Mesothelial cell of epicardium (in vitro differentiated cells): ENCODE measurements at regions not wholly inside any gene's neighbourhood (a gene's known extent, or its start where the extent isn't known, plus 50 kb on each side); places are given as distances from the start of the nearest gene placed in this dataset.

Source experiments
- DNase-seq, 2 experiments: peaks; one replicate each; pipeline ENCODE4 v3.0.0; 2021; ENCODE audit warnings: low spot score in 2 of 2; ENCODE audit not compliant: unreplicated experiment in 2 of 2
- H3K27ac Mint-ChIP-seq: 2 replicates; pipeline ENCODE4 v1.8.0; 2021; ENCODE audit warnings: mixed read lengths
- H3K27me3 Mint-ChIP-seq: 2 replicates; pipeline ENCODE4 v1.8.0; 2021; ENCODE audit warnings: low read depth, mixed read lengths
- H3K36me3 Mint-ChIP-seq: 2 replicates; pipeline ENCODE4 v1.8.0; 2021; ENCODE audit warnings: mixed read lengths
- H3K4me1 Mint-ChIP-seq: 2 replicates; pipeline ENCODE4 v1.8.0; 2021; ENCODE audit warnings: mixed read lengths
- H3K4me3 Mint-ChIP-seq: 2 replicates; pipeline ENCODE4 v1.8.0; 2021; ENCODE audit warnings: mild to moderate bottlenecking, moderate library complexity, mixed read lengths
- H3K9me3 Mint-ChIP-seq: 2 replicates; pipeline ENCODE4 v1.8.0; 2021; ENCODE audit warnings: mixed read lengths
- TF ChIP-seq, protein P1 (sequence below): fragments of 200-600 bp; sonication (generic); IDR thresholded peaks from one replicate; pipeline ENCODE4 v1.5.0; 2021; ENCODE audit warnings: antibody characterized with exemption; ENCODE audit not compliant: unreplicated experiment

DNA sequence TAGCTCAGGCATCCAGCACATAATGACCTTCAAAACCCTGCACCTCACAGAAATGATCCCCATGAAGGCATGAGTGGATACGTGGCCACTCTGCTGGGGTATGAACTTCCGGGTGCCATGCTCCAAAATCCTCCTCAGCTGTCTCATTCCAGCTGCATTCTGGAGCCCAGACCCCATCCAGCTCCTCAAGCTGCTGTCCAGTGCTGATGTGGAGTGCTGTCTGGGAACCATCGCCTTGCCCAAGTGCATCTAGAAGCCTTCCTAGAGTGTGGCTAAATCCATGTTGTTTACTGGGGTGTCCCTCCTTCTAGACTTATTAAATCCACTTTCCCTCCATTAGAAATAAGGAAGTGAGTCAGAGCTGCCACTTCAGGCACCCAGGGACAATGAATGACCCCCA, 130.8 kb upstream of the PTPRT start:
- TF ChIP-seq, protein P1, sequence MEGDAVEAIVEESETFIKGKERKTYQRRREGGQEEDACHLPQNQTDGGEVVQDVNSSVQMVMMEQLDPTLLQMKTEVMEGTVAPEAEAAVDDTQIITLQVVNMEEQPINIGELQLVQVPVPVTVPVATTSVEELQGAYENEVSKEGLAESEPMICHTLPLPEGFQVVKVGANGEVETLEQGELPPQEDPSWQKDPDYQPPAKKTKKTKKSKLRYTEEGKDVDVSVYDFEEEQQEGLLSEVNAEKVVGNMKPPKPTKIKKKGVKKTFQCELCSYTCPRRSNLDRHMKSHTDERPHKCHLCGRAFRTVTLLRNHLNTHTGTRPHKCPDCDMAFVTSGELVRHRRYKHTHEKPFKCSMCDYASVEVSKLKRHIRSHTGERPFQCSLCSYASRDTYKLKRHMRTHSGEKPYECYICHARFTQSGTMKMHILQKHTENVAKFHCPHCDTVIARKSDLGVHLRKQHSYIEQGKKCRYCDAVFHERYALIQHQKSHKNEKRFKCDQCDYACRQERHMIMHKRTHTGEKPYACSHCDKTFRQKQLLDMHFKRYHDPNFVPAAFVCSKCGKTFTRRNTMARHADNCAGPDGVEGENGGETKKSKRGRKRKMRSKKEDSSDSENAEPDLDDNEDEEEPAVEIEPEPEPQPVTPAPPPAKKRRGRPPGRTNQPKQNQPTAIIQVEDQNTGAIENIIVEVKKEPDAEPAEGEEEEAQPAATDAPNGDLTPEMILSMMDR = no peak
- Mint-ChIP-seq H3K27me3 (no peaks in the 10 kb centered on the region), H3K9me3 (peaks cover 5% of the 10 kb centered on the region), H3K4me3 (no peak overlapping the region), H3K27ac (no peak overlapping the region), H3K4me1 (no peaks in the 10 kb centered on the region), H3K36me3 (no peaks in the 10 kb centered on the region)
- no peak for DNase-seq

DNA sequence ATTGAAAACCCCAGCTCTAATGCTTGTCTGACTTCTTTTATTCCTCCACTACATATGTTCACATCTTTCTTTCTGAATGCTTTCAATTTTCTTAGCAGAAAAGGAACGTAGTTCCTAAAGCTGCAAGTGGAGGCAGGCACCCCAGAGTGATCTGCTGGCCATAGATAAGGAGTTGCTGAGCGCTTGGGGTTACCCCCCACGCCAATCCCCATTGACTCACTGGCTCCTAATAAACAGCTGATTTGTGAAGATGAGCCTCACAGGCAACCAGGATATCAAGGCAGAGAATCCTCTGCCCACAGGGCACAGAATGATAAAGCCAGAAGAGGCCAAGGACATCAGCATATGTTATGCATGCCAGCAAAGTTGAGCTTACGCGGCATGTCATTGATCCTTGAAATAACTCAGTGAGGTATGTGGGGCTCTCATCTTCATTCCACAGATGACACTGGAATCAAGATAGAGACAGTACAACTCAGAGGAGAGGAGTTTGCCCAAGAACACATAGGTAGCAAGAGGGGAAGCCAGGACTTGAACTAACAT, 129.1 kb upstream of the PTPRT start:
- Mint-ChIP-seq H3K9me3 (peaks cover 5% of the 10 kb centered on the region), H3K27me3 (no peaks in the 10 kb centered on the region), H3K36me3 (no peaks in the 10 kb centered on the region), H3K27ac (no peak overlapping the region), H3K4me3 (no peak overlapping the region), H3K4me1 (no peaks in the 10 kb centered on the region)
- no peak for DNase-seq
- TF ChIP-seq, protein P1 = no peak

DNA sequence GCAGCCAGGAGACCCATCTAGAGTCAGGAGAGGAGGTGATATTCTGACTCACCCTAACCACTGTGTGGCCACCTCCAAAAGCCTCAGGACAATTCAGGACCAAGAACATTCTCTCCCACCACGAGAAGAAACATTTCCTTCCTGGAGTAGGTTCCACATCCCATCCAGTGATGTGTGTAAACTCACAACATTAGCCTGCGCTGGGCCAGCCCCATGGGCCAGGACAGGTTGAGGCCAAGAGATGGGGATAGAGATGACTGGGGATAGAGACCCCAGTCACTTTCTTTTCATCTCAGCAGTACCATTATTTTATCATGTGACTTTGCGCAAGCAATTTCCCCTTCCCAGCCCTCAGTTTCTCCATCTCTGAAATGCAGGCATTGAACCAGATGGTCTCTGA, 126.6 kb upstream of the PTPRT start:
- TF ChIP-seq, protein P1 = no peak
- Mint-ChIP-seq H3K4me1 (no peaks in the 10 kb centered on the region), H3K9me3 (no peaks in the 10 kb centered on the region), H3K36me3 (no peaks in the 10 kb centered on the region), H3K27me3 (peaks cover 2% of the 10 kb centered on the region), H3K4me3 (no peak overlapping the region), H3K27ac (no peak overlapping the region)
- no peak for DNase-seq

DNA sequence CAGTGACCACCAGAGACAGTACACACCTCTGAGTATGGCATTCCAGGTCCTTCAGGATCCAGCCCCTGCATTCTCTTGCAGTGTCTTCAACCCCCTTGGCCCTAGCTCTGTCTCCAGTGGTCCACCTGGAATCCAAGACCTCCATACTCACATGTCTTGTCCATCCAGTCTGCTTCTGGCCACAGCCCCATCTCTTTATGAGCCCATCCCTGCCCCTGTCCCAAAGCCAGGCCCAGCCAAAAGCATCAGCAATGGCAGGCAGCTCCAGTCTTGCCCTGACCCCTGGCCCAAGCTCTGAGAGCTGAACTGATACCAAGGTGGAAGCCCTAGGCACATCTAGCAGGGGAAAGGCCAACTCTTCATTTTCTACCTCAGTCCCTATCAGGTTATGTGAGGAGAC, 119.6 kb upstream of the PTPRT start:
- peaks cover 2% of the 10 kb centered on the region for H3K27me3 Mint-ChIP-seq
- no peak overlapping the region for H3K27ac Mint-ChIP-seq
- no peak for DNase-seq
- H3K36me3 Mint-ChIP-seq = no peaks in the 10 kb centered on the region
- no peak overlapping the region for H3K4me3 Mint-ChIP-seq
- H3K4me1 Mint-ChIP-seq = no peaks in the 10 kb centered on the region
- TF ChIP-seq, protein P1 = no peak
- H3K9me3 Mint-ChIP-seq = peaks cover 29% of the 10 kb centered on the region

DNA sequence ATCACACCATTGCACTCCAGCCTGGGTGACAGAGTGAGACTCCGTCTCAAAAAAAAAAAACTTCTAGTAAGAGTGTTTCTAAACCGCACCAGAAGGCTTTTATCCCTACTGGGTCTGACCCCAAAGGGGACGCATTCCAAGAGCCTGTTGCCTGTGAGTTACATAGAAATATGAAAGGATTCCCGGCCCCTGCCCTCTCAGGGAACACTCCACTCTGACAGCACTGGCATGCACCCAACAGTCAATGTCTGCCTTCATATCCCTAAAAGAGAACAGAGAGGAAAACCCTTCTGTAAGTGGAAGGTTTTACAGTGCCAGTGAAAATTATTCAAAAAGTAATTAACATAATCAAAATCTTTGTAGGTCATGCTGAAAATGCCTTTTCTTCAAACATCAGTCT, 117.1 kb upstream of the PTPRT start:
- Mint-ChIP-seq H3K9me3 (peaks cover 29% of the 10 kb centered on the region), H3K4me3 (no peak overlapping the region), H3K4me1 (no peaks in the 10 kb centered on the region), H3K36me3 (no peaks in the 10 kb centered on the region), H3K27me3 (peaks cover under 1% of the 10 kb centered on the region), H3K27ac (no peak overlapping the region)
- TF ChIP-seq, protein P1 = no peak
- DNase-seq = no peak

DNA sequence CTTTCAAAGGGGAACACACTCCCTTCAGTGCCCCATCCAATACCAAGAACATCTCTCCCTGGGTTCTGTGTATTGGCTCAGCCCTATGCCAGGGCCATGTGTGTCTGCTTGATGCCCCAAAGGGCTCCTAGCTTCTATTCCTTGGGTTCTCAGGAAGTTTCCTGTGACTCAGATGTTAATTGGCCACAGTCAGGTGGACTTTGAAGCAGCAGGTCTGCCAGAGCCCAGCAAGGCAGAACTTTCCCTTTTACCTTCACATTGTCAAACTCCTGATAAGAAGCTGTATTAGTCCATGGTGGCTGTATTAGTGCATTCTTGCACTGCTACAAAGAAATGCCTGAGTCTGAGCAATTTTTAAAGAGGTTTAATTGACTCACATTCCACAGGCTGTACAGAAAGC, 116.0 kb upstream of the PTPRT start:
- TF ChIP-seq, protein P1 = no peak
- Mint-ChIP-seq H3K9me3 (peaks cover 29% of the 10 kb centered on the region), H3K27ac (no peak overlapping the region), H3K27me3 (no peaks in the 10 kb centered on the region), H3K4me1 (no peaks in the 10 kb centered on the region), H3K4me3 (no peak overlapping the region), H3K36me3 (no peaks in the 10 kb centered on the region)
- no peak for DNase-seq
